ENCODE measurements at regions not wholly inside any gene's neighbourhood (a gene's known extent, or its start where the extent isn't known, plus 50 kb on each side); places are given as distances from the start of the nearest gene placed in this dataset.

DNA sequence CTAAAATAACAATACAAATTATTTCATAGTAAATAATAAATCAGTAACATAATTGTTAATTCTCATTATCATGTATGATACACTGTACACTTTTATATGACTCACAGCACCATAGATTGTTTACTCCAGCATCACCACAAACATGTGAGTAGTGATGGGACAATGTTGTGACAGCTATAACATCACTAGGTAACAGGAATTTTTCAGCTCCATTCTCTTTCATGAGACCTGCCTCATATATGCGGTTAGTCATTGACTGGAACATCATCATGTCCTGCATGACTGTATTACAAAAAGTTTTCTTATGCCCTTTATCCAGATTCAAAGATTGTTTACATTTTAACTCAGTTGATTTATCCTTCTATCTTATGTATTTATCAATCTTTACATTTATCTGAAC is 1530.0 kb downstream of the PCDH18 start (continued):
- TF ChIP-seq ZNF311 (tag by site-specific recombination; IDR thresholded peaks at IDR 0.05; ENCODE audit: borderline replicate concordance), result no peak
- TF ChIP-seq ZNF302 (tag by site-specific recombination; IDR thresholded peaks at IDR 0.05; ENCODE audit: low read depth), result no peak
- no peak for TF ChIP-seq MYNN (tag by site-specific recombination; IDR thresholded peaks at IDR 0.05; ENCODE audit: borderline replicate concordance)
- no peak for TF ChIP-seq YY2 (tag by site-specific recombination; IDR thresholded peaks at IDR 0.05)
- TF ChIP-seq ZSCAN30 (tag by site-specific recombination; IDR thresholded peaks at IDR 0.05), result no peak

GRCh38 chr4:136001791-136002190 is 1530.5 kb downstream of the PCDH18 start:
- no peak overlapping the region for H3K4me3 ChIP-seq (ENCODE audit: low read depth, low read length)
- TF ChIP-seq ZBTB6 (tag by site-specific recombination; IDR thresholded peaks at IDR 0.05) (no peak), ZNF585B (tag by site-specific recombination; IDR thresholded peaks at IDR 0.05) (no peak), GLI4 (tag by site-specific recombination; IDR thresholded peaks at IDR 0.05) (no peak), ZBTB26 (tag by site-specific recombination; optimal IDR thresholded peaks at IDR 0.05) (no peak), ZNF221 (tag by site-specific recombination; IDR thresholded peaks at IDR 0.05; ENCODE audit: borderline replicate concordance) (no peak), ZNF544 (tag by site-specific recombination; IDR thresholded peaks at IDR 0.05) (no peak), ZNF600 (tag by site-specific recombination; IDR thresholded peaks at IDR 0.05) (no peak), ZNF324 (tag by site-specific recombination; IDR thresholded peaks at IDR 0.05) (no peak), YY2 (tag by site-specific recombination; IDR thresholded peaks at IDR 0.05) (no peak), HOXC10 (CRISPR knock-in tag; IDR thresholded peaks at IDR 0.05) (no peak), ATF2 (tag by site-specific recombination; IDR thresholded peaks at IDR 0.05; ENCODE audit: low read depth) (no peak), SP7 (tag by site-specific recombination; IDR thresholded peaks at IDR 0.05) (no peak)
- TF ChIP-seq, protein P1, sequence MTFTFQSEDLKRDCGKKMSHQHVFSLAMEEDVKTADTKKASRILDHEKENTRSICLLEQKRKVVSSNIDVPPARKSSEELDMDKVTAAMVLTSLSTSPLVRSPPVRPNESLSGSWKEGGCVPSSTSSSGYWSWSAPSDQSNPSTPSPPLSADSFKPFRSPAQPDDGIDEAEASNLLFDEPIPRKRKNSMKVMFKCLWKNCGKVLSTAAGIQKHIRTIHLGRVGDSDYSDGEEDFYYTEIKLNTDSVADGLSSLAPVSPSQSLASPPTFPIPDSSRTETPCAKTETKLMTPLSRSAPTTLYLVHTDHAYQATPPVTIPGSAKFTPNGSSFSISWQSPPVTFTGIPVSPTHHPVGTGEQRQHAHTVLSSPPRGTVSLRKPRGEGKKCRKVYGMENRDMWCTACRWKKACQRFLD (tag by site-specific recombination; IDR thresholded peaks at IDR 0.05), result no peak
- H3K36me3 ChIP-seq (ENCODE audit: control insufficient read depth in 2 of 2, insufficient read depth in 1 of 2, low read length in 2 of 2), result no peaks in the 10 kb centered on the region
- ChIA-PET POLR2A (no interaction called here), CTCF (interaction anchor here (0.6 kb wide), 1 partner anchor 11 kb away, joined by 4 read pairs; no protein-coding TSS in a partner anchor)
- H3K9me3 ChIP-seq (ENCODE audit: control insufficient read depth, insufficient read depth, low read depth, low read length), result no peaks in the 10 kb centered on the region
- H3K27ac ChIP-seq (ENCODE audit: extremely low read depth, low read depth, low read length), result no peak overlapping the region
- no peaks in the 10 kb centered on the region for H3K4me1 ChIP-seq (ENCODE audit: control insufficient read depth, insufficient read depth, low read length)

DNA sequence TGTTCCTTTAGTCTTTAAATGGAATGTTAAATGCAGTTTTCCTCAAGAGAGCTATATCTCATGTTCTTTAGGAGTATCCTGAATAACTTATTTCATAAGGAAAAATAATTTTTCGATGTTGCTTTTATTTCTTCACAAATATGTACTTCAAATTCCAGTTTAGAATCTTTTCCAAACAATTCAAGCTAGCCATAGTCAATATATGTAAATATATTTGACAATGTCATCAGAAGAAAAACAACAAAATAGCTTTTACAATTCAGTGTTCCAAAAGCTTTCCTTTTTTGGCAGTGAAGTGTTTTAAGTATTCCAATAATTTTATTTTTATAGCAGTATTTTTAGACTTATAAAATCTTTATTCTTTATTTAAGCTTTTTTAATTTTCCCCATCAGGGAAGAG is 1532.0 kb downstream of the PCDH18 start:
- ChIA-PET POLR2A (no interaction called here), CTCF (no interaction called here)
- Histone ChIP-seq H3K4me1 (ENCODE audit: control insufficient read depth, insufficient read depth, low read length) (no peaks in the 10 kb centered on the region), H3K4me3 (ENCODE audit: low read depth, low read length) (no peak overlapping the region), H3K27ac (ENCODE audit: extremely low read depth, low read depth, low read length) (no peak overlapping the region), H3K36me3 (ENCODE audit: control insufficient read depth in 2 of 2, insufficient read depth in 1 of 2, low read length in 2 of 2) (no peaks in the 10 kb centered on the region), H3K9me3 (ENCODE audit: control insufficient read depth, insufficient read depth, low read depth, low read length) (no peaks in the 10 kb centered on the region)
- TF ChIP-seq AEBP2 (tag by site-specific recombination; IDR thresholded peaks at IDR 0.05; ENCODE audit: borderline replicate concordance) (no peak), ZNF830 (tag by site-specific recombination; IDR thresholded peaks at IDR 0.05; ENCODE audit: low read depth) (no peak)
